Keratinocyte (primary cell): ENCODE measurements at regions not wholly inside any gene's neighbourhood (a gene's known extent, or its start where the extent isn't known, plus 50 kb on each side); places are given as distances from the start of the nearest gene placed in this dataset.

Experiments
- DNase-seq: peaks from one replicate; pipeline ENCODE4 v3.0.0-alpha.2; 2011; ENCODE audit warnings: low read depth, missing footprints, low spot score
- FAIRE-seq: peaks from 2 replicates; lab custom pipeline; 2011; peaks lifted over from hg19 to GRCh38; lab: Jason Lieb, UNC
- H2AFZ ChIP-seq: 2 replicates; pipeline ENCODE4 v1.6.0; 2012; ENCODE audit warnings: low read length, control low read depth, inconsistent platforms; ENCODE audit not compliant: control insufficient read depth
- H3K27ac ChIP-seq: 2 replicates; pipeline ENCODE4 v1.5.1; 2011; ENCODE audit warnings: low read length; ENCODE audit not compliant: control insufficient read depth, insufficient read depth
- H3K27me3 ChIP-seq: 3 replicates; pipeline ENCODE4 v1.6.0; 2011; ENCODE audit warnings: low read length; ENCODE audit not compliant: control insufficient read depth, insufficient read depth; ENCODE audit errors: extremely low read depth
- H3K36me3 ChIP-seq, 2 experiments: 2 replicates in 1 of 2; 3 replicates in 1 of 2; pipeline ENCODE4 v1.5.1; 2011; ENCODE audit warnings: low read length in 2 of 2, mild to moderate bottlenecking in 1 of 2; ENCODE audit not compliant: control insufficient read depth in 2 of 2, insufficient read depth in 2 of 2; ENCODE audit errors: extremely low read depth in 1 of 2
- H3K4me1 ChIP-seq: 3 replicates; pipeline ENCODE4 v1.5.1; 2011; ENCODE audit warnings: low read length; ENCODE audit not compliant: control insufficient read depth, insufficient read depth; ENCODE audit errors: extremely low read depth
- H3K4me2 ChIP-seq: 3 replicates; pipeline ENCODE4 v1.6.0; 2011; ENCODE audit warnings: low read depth, low read length; ENCODE audit not compliant: control insufficient read depth, insufficient read depth; ENCODE audit errors: extremely low read depth
- H3K4me3 ChIP-seq, 3 experiments: fragments of 200-600 bp in 1 of 3; sonication (generic) in 1 of 3; 2 replicates in 2 of 3; 3 replicates in 1 of 3; pipeline ENCODE4 v1.5.1; 2011 to 2016; ENCODE audit warnings: low read length in 3 of 3, mild to moderate bottlenecking in 3 of 3, control low read depth in 2 of 3, inconsistent platforms in 1 of 3, low read depth in 1 of 3, mixed read lengths in 1 of 3, mixed run types in 1 of 3, moderate library complexity in 1 of 3; ENCODE audit not compliant: control insufficient read depth in 2 of 3, insufficient read depth in 2 of 3; ENCODE audit errors: extremely low read depth in 1 of 3
- H3K79me2 ChIP-seq: 2 replicates; pipeline ENCODE4 v1.6.0; 2012; ENCODE audit warnings: low read length; ENCODE audit not compliant: control insufficient read depth, insufficient read depth
- H3K9ac ChIP-seq: 3 replicates; pipeline ENCODE4 v1.6.0; 2011; ENCODE audit warnings: low read length; ENCODE audit not compliant: control insufficient read depth, insufficient read depth; ENCODE audit errors: extremely low read depth
- H3K9me1 ChIP-seq: 3 replicates; pipeline ENCODE4 v1.6.0; 2011; ENCODE audit warnings: low read length; ENCODE audit not compliant: control insufficient read depth, insufficient read depth; ENCODE audit errors: extremely low read depth
- H3K9me3 ChIP-seq: 2 replicates; pipeline ENCODE4 v1.5.1; 2012; ENCODE audit warnings: low read depth, low read length; ENCODE audit not compliant: control insufficient read depth
- H4K20me1 ChIP-seq: 3 replicates; pipeline ENCODE4 v1.6.0; 2011; ENCODE audit warnings: low read length; ENCODE audit not compliant: control insufficient read depth, insufficient read depth; ENCODE audit errors: extremely low read depth
- EZH2 ChIP-seq: IDR thresholded peaks from one replicate; pipeline ENCODE4 v1.6.1; 2012; ENCODE audit warnings: inconsistent platforms, mild to moderate bottlenecking, low read length, moderate library complexity
- dilution Hi-C: fragments of 300-500 bp; cut with MboI; formaldehyde crosslinking; loops from one replicate; pipeline ENCODE4 v1.7.0; 2020; ENCODE audit warnings: low sequenced_read_pairs; ENCODE audit not compliant: extremely low pct_ligation_motif_present
- TF ChIP-seq, protein P1 (sequence below), 3 experiments: IDR thresholded peaks in 1 of 3; conservative IDR thresholded peaks in 1 of 3; optimal IDR thresholded peaks in 1 of 3; 2 replicates in 2 of 3; 3 replicates in 1 of 3; pipeline versions ENCODE3 to v1.5.1; 2011; ENCODE audit warnings: low read length in 3 of 3, mild to moderate bottlenecking in 3 of 3, moderate library complexity in 2 of 3, control low read depth in 1 of 3, inconsistent platforms in 1 of 3; ENCODE audit not compliant: insufficient read depth in 2 of 3; ENCODE audit errors: extremely low read depth in 1 of 3

DNA sequence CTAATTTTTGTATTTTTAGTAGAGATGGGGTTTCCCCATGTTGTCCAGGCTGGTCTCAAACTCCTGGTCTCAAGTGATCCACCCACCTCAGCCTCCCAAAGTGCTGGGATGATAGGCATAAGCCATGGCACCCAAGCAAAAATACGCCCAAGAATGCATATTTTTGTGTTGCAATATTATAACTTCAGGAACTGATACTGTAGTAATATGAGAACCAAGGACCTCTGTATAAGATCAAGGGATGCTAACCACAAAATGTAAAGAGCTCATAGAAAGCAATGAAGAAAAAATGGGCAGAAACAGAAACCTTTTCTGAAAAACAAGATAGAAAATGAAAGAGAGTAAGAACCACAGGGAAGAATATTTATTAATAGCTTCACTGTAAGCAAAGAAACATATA lies 183.6 kb upstream of the RPL38 start:
- Histone ChIP-seq H3K27me3 (peaks cover 2% of the 10 kb centered on the region), H3K36me3 (no peaks in the 10 kb centered on the region), H3K4me1 (no peaks in the 10 kb centered on the region), H3K79me2 (no peaks in the 10 kb centered on the region), H3K27ac (no peak overlapping the region), H3K4me3 (no peak overlapping the region), H3K4me2 (no peak overlapping the region), H3K9ac (no peak overlapping the region), H3K9me3 (no peaks in the 10 kb centered on the region), H3K9me1 (no peaks in the 10 kb centered on the region), H2AFZ (no peak overlapping the region), H4K20me1 (no peaks in the 10 kb centered on the region)
- DNase-seq (no peak), FAIRE-seq (no peak)
- no peak for TF ChIP-seq EZH2
- TF ChIP-seq, protein P1, sequence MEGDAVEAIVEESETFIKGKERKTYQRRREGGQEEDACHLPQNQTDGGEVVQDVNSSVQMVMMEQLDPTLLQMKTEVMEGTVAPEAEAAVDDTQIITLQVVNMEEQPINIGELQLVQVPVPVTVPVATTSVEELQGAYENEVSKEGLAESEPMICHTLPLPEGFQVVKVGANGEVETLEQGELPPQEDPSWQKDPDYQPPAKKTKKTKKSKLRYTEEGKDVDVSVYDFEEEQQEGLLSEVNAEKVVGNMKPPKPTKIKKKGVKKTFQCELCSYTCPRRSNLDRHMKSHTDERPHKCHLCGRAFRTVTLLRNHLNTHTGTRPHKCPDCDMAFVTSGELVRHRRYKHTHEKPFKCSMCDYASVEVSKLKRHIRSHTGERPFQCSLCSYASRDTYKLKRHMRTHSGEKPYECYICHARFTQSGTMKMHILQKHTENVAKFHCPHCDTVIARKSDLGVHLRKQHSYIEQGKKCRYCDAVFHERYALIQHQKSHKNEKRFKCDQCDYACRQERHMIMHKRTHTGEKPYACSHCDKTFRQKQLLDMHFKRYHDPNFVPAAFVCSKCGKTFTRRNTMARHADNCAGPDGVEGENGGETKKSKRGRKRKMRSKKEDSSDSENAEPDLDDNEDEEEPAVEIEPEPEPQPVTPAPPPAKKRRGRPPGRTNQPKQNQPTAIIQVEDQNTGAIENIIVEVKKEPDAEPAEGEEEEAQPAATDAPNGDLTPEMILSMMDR (optimal IDR thresholded peaks at IDR 0.05 in 1 of 3, IDR thresholded peaks at IDR 0.05 in 1 of 3, conservative IDR thresholded peaks at IDR 0.05 in 1 of 3; ENCODE audit: extremely low read depth in 1 of 3, insufficient read depth in 2 of 3, low read length in 3 of 3): no peak
- dilution Hi-C loops: no loop called here

DNA sequence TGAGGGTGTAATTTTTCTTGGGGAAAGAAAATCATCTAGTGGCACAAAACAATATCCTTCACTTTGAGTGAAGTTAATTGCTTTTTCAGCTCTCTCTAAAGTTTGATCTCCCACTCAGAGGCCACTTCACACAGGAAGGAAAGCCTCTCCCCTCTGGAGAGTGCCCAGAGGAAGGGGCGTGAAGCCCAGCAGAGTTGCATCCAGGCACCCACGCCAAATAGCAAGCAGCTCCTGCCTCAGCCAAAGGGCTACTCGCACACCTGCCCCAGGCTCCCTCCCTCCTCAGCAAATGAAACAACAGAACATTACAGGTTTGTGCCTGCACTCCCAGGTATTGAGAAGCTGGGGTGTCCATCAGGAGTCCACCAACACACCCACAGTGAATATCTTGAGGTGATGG lies 183.0 kb upstream of the RPL38 start:
- no peaks in the 10 kb centered on the region for H3K79me2 ChIP-seq
- H3K9me1 ChIP-seq: no peaks in the 10 kb centered on the region
- TF ChIP-seq, protein P1 (optimal IDR thresholded peaks at IDR 0.05 in 1 of 3, IDR thresholded peaks at IDR 0.05 in 1 of 3, conservative IDR thresholded peaks at IDR 0.05 in 1 of 3; ENCODE audit: extremely low read depth in 1 of 3, insufficient read depth in 2 of 3, low read length in 3 of 3): no peak
- TF ChIP-seq EZH2: no peak
- DNase-seq (no peak), FAIRE-seq (no peak)
- dilution Hi-C loops: no loop called here
- no peaks in the 10 kb centered on the region for H4K20me1 ChIP-seq
- no peak overlapping the region for H2AFZ ChIP-seq
- H3K27me3 ChIP-seq: peaks cover 2% of the 10 kb centered on the region
- H3K4me3 ChIP-seq: no peak overlapping the region
- H3K36me3 ChIP-seq: no peaks in the 10 kb centered on the region
- no peak overlapping the region for H3K9ac ChIP-seq
- H3K27ac ChIP-seq: no peak overlapping the region
- H3K4me1 ChIP-seq: no peaks in the 10 kb centered on the region
- no peak overlapping the region for H3K4me2 ChIP-seq
- H3K9me3 ChIP-seq: no peaks in the 10 kb centered on the region
